ENCODE measurements at regions not wholly inside any gene's neighbourhood (a gene's known extent, or its start where the extent isn't known, plus 50 kb on each side); places are given as distances from the start of the nearest gene placed in this dataset.
"Not testable (repeated sequence)": the region's sequence is repeated elsewhere in the genome, so short reads cannot be mapped to it uniquely, and the experiment has no call there.

GRCh38 chr3:153856932-153857331 is 264.3 kb upstream of the ARHGEF26 start:
- POLR2A ChIA-PET, result no interaction called here
- TF ChIP-seq, protein P1, sequence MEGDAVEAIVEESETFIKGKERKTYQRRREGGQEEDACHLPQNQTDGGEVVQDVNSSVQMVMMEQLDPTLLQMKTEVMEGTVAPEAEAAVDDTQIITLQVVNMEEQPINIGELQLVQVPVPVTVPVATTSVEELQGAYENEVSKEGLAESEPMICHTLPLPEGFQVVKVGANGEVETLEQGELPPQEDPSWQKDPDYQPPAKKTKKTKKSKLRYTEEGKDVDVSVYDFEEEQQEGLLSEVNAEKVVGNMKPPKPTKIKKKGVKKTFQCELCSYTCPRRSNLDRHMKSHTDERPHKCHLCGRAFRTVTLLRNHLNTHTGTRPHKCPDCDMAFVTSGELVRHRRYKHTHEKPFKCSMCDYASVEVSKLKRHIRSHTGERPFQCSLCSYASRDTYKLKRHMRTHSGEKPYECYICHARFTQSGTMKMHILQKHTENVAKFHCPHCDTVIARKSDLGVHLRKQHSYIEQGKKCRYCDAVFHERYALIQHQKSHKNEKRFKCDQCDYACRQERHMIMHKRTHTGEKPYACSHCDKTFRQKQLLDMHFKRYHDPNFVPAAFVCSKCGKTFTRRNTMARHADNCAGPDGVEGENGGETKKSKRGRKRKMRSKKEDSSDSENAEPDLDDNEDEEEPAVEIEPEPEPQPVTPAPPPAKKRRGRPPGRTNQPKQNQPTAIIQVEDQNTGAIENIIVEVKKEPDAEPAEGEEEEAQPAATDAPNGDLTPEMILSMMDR (IDR thresholded peaks at IDR 0.05), result no peak
- Histone ChIP-seq H3K36me3 (ENCODE audit: insufficient read depth, low read length) (no peaks in the 10 kb centered on the region), H3K27ac (ENCODE audit: low read depth in 1 of 2, low read length in 2 of 2) (no peak overlapping the region), H3K4me1 (ENCODE audit: insufficient read depth, low read length) (no peaks in the 10 kb centered on the region), H3K27me3 (ENCODE audit: control insufficient read depth in 1 of 2, insufficient read depth in 2 of 2, low read length in 2 of 2) (no peaks in the 10 kb centered on the region), H3K4me3 (ENCODE audit: low read length) (no peak overlapping the region), H3K9me3 (ENCODE audit: control insufficient read depth in 1 of 2, insufficient read depth in 1 of 2, low read length in 2 of 2) (no peaks in the 10 kb centered on the region)
- CTCF ChIA-PET, result no interaction called here
- ATAC-seq (ENCODE audit: poor library complexity) (no peak), DNase-seq (no peak)
- Mint-ChIP-seq H3K4me3 (no peak overlapping the region), H3K9me3 (no peaks in the 10 kb centered on the region), H3K4me1 (ENCODE audit: low read depth) (no peaks in the 10 kb centered on the region), H3K27ac (no peak overlapping the region), H3K36me3 (ENCODE audit: low read depth) (no peaks in the 10 kb centered on the region), H3K27me3 (peaks cover 5% of the 10 kb centered on the region)
- intact Hi-C loops (cut with DNase I, micrococcal nuclease), result no loop called here

- no peak for DNase-seq
- H3K9me3 ChIP-seq (ENCODE audit: control insufficient read depth in 1 of 2, insufficient read depth in 1 of 2, low read length in 2 of 2), result no peaks in the 10 kb centered on the region
- no peaks in the 10 kb centered on the region for H3K36me3 ChIP-seq (ENCODE audit: insufficient read depth, low read length)
- H3K27ac ChIP-seq (ENCODE audit: low read depth in 1 of 2, low read length in 2 of 2), result no peak overlapping the region
- H3K9me3 Mint-ChIP-seq, result peaks cover 2% of the 10 kb centered on the region
- ChIA-PET POLR2A (no interaction called here), CTCF (no interaction called here)
- no peak overlapping the region for H3K4me3 Mint-ChIP-seq
- peaks cover 14% of the 10 kb centered on the region for H3K27me3 Mint-ChIP-seq
- H3K27me3 ChIP-seq (ENCODE audit: control insufficient read depth in 1 of 2, insufficient read depth in 2 of 2, low read length in 2 of 2), result no peaks in the 10 kb centered on the region
- TF ChIP-seq, protein P1 (IDR thresholded peaks at IDR 0.05), result no peak
- intact Hi-C loops (cut with DNase I, micrococcal nuclease), result no loop called here
- H3K36me3 Mint-ChIP-seq (ENCODE audit: low read depth), result no peaks in the 10 kb centered on the region
- H3K4me3 ChIP-seq (ENCODE audit: low read length), result no peak overlapping the region
- H3K27ac Mint-ChIP-seq, result no peak overlapping the region
- no peaks in the 10 kb centered on the region for H3K4me1 Mint-ChIP-seq (ENCODE audit: low read depth)
- H3K4me1 ChIP-seq (ENCODE audit: insufficient read depth, low read length), result no peaks in the 10 kb centered on the region
- no peak for ATAC-seq (ENCODE audit: poor library complexity)
These were observed 256.4 kb upstream of the ARHGEF26 start for GRCh38 chr3:153864793-153865192.

GRCh38 chr3:153866901-153867300 is 254.3 kb upstream of the ARHGEF26 start:
- H3K4me3 ChIP-seq (ENCODE audit: low read length), result no peak overlapping the region
- no peaks in the 10 kb centered on the region for H3K9me3 ChIP-seq (ENCODE audit: control insufficient read depth in 1 of 2, insufficient read depth in 1 of 2, low read length in 2 of 2)
- no peak for ATAC-seq (ENCODE audit: poor library complexity)
- ChIA-PET POLR2A (no interaction called here), CTCF (no interaction called here)
- intact Hi-C loops (cut with DNase I, micrococcal nuclease), result no loop called here
- no peak overlapping the region for H3K27ac ChIP-seq (ENCODE audit: low read depth in 1 of 2, low read length in 2 of 2)
- Mint-ChIP-seq H3K36me3 (ENCODE audit: low read depth) (no peaks in the 10 kb centered on the region), H3K9me3 (peaks cover 2% of the 10 kb centered on the region), H3K4me1 (ENCODE audit: low read depth) (no peaks in the 10 kb centered on the region), H3K27ac (no peak overlapping the region), H3K4me3 (no peak overlapping the region), H3K27me3 (peaks cover 19% of the 10 kb centered on the region)
- TF ChIP-seq, protein P1 (IDR thresholded peaks at IDR 0.05), result no peak
- no peak for DNase-seq
- H3K36me3 ChIP-seq (ENCODE audit: insufficient read depth, low read length), result no peaks in the 10 kb centered on the region
- H3K4me1 ChIP-seq (ENCODE audit: insufficient read depth, low read length), result no peaks in the 10 kb centered on the region
- no peaks in the 10 kb centered on the region for H3K27me3 ChIP-seq (ENCODE audit: control insufficient read depth in 1 of 2, insufficient read depth in 2 of 2, low read length in 2 of 2)

DNA sequence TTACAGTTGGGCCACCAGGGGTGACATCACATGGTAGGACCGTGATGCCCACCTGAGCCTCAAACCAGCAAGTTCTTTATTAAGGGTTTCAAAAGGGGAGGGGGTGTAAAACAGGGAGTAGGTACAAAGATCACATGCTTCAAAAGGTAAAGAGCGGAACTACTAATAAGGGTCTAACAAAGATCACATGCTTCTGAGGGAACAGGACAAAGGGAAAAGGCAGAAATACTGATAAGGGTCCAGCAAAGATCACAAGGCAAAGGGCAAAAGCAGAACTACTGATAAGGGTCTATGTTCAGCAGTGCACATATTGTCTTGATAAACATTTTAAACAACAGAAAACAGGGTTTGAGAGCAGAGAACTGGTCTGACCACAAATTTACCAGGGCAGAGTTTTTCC is 246.8 kb upstream of the ARHGEF26 start:
- H3K27me3 Mint-ChIP-seq; POLR2A ChIA-PET; H3K4me1 ChIP-seq (ENCODE audit: insufficient read depth, low read length); H3K4me3 ChIP-seq (ENCODE audit: low read length); H3K9me3 ChIP-seq (ENCODE audit: control insufficient read depth in 1 of 2, insufficient read depth in 1 of 2, low read length in 2 of 2); DNase-seq; H3K27ac Mint-ChIP-seq; H3K36me3 Mint-ChIP-seq (ENCODE audit: low read depth); intact Hi-C loops (cut with DNase I, micrococcal nuclease); ATAC-seq (ENCODE audit: poor library complexity); H3K27ac ChIP-seq (ENCODE audit: low read depth in 1 of 2, low read length in 2 of 2); H3K4me3 Mint-ChIP-seq; H3K27me3 ChIP-seq (ENCODE audit: control insufficient read depth in 1 of 2, insufficient read depth in 2 of 2, low read length in 2 of 2); CTCF ChIA-PET; H3K36me3 ChIP-seq (ENCODE audit: insufficient read depth, low read length); H3K4me1 Mint-ChIP-seq (ENCODE audit: low read depth): not testable (repeated sequence)
- peaks cover 13% of the 10 kb centered on the region for H3K9me3 Mint-ChIP-seq
